Fibroblast of pulmonary artery (primary cell): ENCODE measurements at regions not wholly inside any gene's neighbourhood (a gene's known extent, or its start where the extent isn't known, plus 50 kb on each side); places are given as distances from the start of the nearest gene placed in this dataset.
"Not testable (repeated sequence)": the region's sequence is repeated elsewhere in the genome, so short reads cannot be mapped to it uniquely, and the experiment has no call there.

Experiments
- DNase-seq: peaks from one replicate; pipeline ENCODE4 v3.0.0-alpha.2; 2010; ENCODE audit warnings: low read depth
- H3K4me3 ChIP-seq: replicated peaks from 2 replicates; pipeline ENCODE4 v1.5.1; 2011; ENCODE audit warnings: low read depth, mild to moderate bottlenecking, control low read depth, low read length, moderate library complexity
- TF ChIP-seq, protein P1 (sequence below): IDR thresholded peaks from 2 replicates; pipeline ENCODE4 v1.5.1; 2011; ENCODE audit warnings: mild to moderate bottlenecking, control low read depth, low read length, inconsistent platforms; ENCODE audit errors: missing control alignments

DNA sequence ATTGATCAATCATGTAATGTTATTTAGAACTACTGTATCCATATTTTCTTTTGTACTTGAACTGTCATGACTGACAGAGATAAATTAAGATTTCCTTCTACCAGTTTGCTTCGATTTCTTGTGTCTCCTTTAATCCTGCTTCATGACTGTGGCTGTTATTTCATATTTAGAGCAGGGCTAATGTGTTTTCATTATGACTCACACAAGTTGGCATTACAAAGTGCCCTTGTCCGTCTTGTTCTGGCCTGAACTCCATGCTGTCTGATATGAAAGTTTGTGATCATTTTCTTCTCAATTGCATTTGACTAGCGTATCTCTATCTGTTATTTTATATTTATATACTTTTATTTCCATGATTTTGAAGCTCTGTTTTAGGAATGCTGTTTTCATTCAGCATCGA, 344.1 kb upstream of the PRKCQ start:
- DNase-seq = peak; percentile 33
- TF ChIP-seq, protein P1, sequence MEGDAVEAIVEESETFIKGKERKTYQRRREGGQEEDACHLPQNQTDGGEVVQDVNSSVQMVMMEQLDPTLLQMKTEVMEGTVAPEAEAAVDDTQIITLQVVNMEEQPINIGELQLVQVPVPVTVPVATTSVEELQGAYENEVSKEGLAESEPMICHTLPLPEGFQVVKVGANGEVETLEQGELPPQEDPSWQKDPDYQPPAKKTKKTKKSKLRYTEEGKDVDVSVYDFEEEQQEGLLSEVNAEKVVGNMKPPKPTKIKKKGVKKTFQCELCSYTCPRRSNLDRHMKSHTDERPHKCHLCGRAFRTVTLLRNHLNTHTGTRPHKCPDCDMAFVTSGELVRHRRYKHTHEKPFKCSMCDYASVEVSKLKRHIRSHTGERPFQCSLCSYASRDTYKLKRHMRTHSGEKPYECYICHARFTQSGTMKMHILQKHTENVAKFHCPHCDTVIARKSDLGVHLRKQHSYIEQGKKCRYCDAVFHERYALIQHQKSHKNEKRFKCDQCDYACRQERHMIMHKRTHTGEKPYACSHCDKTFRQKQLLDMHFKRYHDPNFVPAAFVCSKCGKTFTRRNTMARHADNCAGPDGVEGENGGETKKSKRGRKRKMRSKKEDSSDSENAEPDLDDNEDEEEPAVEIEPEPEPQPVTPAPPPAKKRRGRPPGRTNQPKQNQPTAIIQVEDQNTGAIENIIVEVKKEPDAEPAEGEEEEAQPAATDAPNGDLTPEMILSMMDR = no peak

DNA sequence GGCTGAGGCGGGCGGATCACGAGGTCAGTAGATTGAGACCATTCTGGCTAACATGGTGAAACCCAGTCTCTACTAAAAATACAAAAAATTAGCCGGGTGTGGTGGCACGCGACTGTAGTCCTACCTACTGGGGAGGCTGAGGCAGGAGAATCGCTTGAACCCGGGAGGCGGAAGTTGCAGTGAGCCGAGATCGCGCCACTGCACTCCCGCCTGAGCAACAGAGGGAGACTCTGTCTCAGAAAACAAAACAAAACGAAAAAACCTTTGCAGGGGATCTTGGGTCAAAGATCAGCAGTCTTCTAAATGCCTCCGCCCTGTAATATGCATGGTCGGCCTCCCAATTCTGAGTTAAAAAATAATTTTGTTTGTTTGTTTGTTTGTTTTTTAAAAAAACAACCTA, 340.9 kb upstream of the PRKCQ start:
- not testable (repeated sequence) for H3K4me3 ChIP-seq, DNase-seq

More for the DNA sequence above, 344.1 kb upstream of the PRKCQ start:
- H3K4me3 ChIP-seq = no peak overlapping the region

DNA sequence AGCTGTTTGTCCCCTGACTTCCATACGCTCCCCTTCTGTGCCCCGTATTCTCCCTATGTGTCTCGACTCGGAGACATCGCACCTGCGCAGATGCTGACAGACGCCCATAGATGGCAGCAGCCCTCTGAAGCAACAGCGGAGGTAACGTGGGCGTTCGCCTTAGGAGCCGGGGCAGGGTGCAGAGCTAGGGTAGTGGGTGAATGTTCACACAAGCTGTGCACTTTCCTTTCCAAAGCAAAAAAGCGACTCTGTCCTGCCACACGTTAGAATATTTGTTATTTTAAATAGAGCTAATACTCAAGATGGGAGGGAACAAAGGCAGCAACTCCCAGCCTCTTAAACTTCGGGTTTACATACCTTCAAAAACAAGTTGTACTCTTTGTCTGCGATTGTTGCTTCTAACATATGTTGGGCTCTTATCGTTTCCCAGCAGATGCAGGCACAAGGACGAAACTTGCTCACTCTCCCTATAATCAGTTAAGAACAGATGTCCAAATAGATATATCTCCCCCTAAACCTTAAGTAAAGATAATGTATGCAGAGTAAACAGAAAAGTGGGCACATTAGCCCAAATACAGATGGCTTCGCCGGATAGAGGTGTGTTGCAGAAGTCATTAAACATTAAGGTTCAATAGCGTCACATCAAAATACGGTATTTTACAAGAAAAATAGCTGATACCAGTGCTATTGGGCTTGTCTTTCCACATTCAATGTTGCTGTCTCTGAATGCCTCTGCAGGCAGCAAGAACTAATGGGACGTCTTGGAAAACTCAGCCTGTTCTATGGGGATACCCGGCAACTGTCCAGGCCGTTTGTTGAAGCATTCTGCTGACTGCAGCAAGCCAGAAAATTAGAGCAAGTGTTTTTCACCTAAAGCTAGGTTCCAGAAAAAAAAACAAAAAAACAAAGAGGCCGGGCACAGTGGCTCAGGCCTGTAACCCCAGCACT, 340.3 kb upstream of the PRKCQ start:
- peak; percentile 60 for DNase-seq
- no peak overlapping the region for H3K4me3 ChIP-seq
- TF ChIP-seq, protein P1 = peak; percentile 76

DNA sequence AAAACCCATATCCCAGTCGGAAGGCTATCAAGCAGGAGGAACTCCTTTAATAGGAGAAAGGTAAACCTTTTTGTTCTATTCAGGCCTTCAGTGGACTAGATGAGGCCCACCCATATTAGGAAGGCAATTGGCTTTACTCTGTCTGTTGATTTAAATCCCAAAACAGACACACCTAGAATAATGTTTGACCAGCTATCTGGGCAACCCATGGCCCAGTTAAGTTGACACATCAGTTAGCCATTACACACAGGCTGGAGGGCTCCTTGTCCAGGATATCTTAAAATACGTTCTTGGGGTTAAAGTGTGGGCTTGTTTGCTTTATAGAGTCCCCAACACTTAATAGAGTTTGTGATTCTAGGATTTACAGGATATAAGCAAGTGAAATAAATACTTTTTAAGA, 339.0 kb upstream of the PRKCQ start:
- TF ChIP-seq, protein P1 = no peak
- no peak for DNase-seq
- no peak overlapping the region for H3K4me3 ChIP-seq

DNA sequence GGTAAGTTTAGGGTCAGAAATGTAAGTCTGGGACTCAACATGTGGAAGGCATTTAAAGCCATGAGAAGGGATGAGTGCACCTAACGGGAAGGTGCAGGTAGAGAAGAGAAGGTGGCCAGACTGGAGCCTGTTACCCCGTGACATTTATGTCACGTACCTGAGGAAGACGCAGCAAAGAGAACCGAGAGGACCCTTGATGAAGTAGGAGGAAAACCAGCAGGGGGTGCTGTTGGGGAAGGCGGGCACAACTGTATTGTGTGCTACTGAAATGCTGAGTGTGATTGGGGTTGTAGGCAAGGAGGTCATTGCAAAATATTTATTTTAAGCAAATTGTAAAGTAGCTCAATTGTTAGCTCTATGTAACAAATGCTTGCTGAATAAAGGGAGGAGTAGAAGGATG, 338.2 kb upstream of the PRKCQ start:
- DNase-seq = no peak
- no peak overlapping the region for H3K4me3 ChIP-seq
- TF ChIP-seq, protein P1 = peak; percentile 40

DNA sequence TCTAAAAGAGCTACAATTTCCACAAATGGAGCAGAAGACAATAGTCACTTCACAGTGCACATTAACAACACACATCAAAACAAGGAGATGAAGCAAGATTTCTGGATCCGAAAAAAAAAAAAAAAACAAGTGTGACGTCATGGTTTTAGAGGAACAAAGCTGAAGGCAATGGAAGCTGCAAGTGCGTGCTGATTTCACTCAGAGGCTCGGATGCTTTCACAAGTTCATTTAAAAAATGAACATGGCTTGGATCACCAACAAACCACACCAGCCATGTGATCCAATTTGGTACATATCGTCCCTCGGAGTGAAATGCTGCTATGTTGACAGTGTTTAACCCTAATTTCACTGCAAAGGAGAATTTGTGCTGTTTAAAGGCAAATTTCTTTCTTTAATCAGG, 337.0 kb upstream of the PRKCQ start:
- no peak overlapping the region for H3K4me3 ChIP-seq
- no peak for DNase-seq
- TF ChIP-seq, protein P1 = no peak

DNA sequence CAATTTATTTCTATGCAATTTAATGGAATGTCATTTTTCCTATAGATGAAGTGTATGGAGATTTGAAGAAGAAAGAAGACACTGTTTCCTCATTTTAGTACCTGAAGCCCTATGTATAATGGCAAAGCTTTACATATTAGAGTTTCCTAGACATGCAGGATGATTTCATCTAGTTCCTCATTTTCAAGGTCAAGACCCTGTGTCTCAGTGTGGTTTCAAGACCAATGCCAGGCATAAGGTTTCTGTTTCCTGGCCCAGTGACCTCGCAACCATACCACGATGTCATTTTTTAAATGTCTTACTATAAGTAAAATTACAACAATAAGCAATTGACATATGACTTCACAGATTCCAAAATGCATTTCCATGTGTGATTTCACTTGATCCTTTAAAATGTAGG, 336.5 kb upstream of the PRKCQ start:
- H3K4me3 ChIP-seq = no peak overlapping the region
- no peak for DNase-seq
- TF ChIP-seq, protein P1 = no peak
